ENCODE measurements at regions not wholly inside any gene's neighbourhood (a gene's known extent, or its start where the extent isn't known, plus 50 kb on each side); places are given as distances from the start of the nearest gene placed in this dataset.

GRCh38 chr2:9087121-9087681 lies 83.7 kb upstream of the MBOAT2 start:
- TF ChIP-seq CTCF (IDR thresholded peaks at IDR 0.05): no peak
- no peak for TF ChIP-seq POLR2A (IDR thresholded peaks at IDR 0.05)

All from transverse colon (tissue), 3 donors.